B cell (primary cell): ENCODE measurements at regions not wholly inside any gene's neighbourhood (a gene's known extent, or its start where the extent isn't known, plus 50 kb on each side); places are given as distances from the start of the nearest gene placed in this dataset.

ENCODE experiments used
- ATAC-seq: fragments of 200-7000 bp; cut with Tn5 transposase; one replicate; pipeline ENCODE4 v1.10.0; 2021; ENCODE audit warnings: low read depth, mild to moderate bottlenecking, moderate number of reproducible peaks, moderate library complexity
- CTCF ChIA-PET: fragments of 350-600 bp; sonication (Branson Sonifier 250); formaldehyde crosslinking; loops from one replicate; lab custom pipeline; 2021; ENCODE audit warnings: antibody characterized with exemption, inconsistent platforms; lab: Charles Lee
- POLR2A ChIA-PET: fragments of 350-600 bp; sonication (Branson Sonifier 250); formaldehyde crosslinking; loops from one replicate; lab custom pipeline; 2021; ENCODE audit warnings: antibody characterized with exemption; lab: Charles Lee
- DNase-seq: peaks from one replicate; pipeline ENCODE4 v3.0.0; 2013
- H2AFZ ChIP-seq: 2 replicates; pipeline ENCODE4 v1.6.1; 2012; ENCODE audit warnings: mild to moderate bottlenecking, low read depth, low read length; ENCODE audit not compliant: insufficient read depth, poor library complexity, severe bottlenecking
- H3K27ac ChIP-seq, 2 donors: 1 replicate in 1 of 2; 2 replicates in 1 of 2; pipeline ENCODE4 v1.5.1; 2012 to 2013; ENCODE audit warnings: low read length in 2 of 2, mild to moderate bottlenecking in 2 of 2, moderate library complexity in 1 of 2
- H3K27me3 ChIP-seq, 4 experiments: fragments of 200-600 bp in 1 of 4; sonication (generic) in 1 of 4; replicated peaks in 1 of 4; 1 replicate in 2 of 4; 2 replicates in 2 of 4; pipeline versions ENCODE4 v1.6.1 to v1.7.0; 2013 to 2016; ENCODE audit warnings: low read length in 3 of 4, mild to moderate bottlenecking in 2 of 4, mixed read lengths in 1 of 4, moderate library complexity in 1 of 4; ENCODE audit not compliant: insufficient read depth in 4 of 4, control insufficient read depth in 3 of 4; ENCODE audit errors: control extremely low read depth in 1 of 4
- H3K36me3 ChIP-seq, 2 experiments: replicated peaks in 1 of 2; 1 replicate in 1 of 2; 2 replicates in 1 of 2; pipeline versions ENCODE4 v1.6.1 to v1.7.1; 2013; ENCODE audit warnings: low read length in 1 of 2; ENCODE audit not compliant: insufficient read depth in 2 of 2, control insufficient read depth in 1 of 2; ENCODE audit errors: control extremely low read depth in 1 of 2, extremely low read depth in 1 of 2
- H3K4me1 ChIP-seq, 2 donors: fragments of 200-600 bp in 1 of 2; sonication (generic) in 1 of 2; 1 replicate in 1 of 2; 2 replicates in 1 of 2; pipeline versions ENCODE4 v1.5.1 to v1.6.1; 2013 to 2017; ENCODE audit warnings: low read length in 2 of 2; ENCODE audit not compliant: control insufficient read depth in 2 of 2, insufficient read depth in 2 of 2
- H3K4me2 ChIP-seq: replicated peaks from 2 replicates; pipeline ENCODE3; 2012; ENCODE audit warnings: mild to moderate bottlenecking, low read depth, low read length; ENCODE audit not compliant: poor library complexity, severe bottlenecking
- H3K4me3 ChIP-seq, 5 experiments: fragments of 200-600 bp in 1 of 5; sonication (generic) in 1 of 5; 1 replicate in 3 of 5; 2 replicates in 2 of 5; pipeline versions ENCODE4 v1.5.1 to v1.7.0; 2011 to 2016; ENCODE audit warnings: low read length in 4 of 5, mild to moderate bottlenecking in 4 of 5, low read depth in 2 of 5, control low read depth in 1 of 5, moderate library complexity in 1 of 5; ENCODE audit not compliant: insufficient read depth in 1 of 5; ENCODE audit errors: control extremely low read depth in 1 of 5, extremely low read depth in 1 of 5
- H3K79me2 ChIP-seq: fragments of 200-600 bp; sonication (generic); one replicate; pipeline ENCODE4 v1.6.0; 2016; ENCODE audit warnings: low read length; ENCODE audit not compliant: control insufficient read depth, insufficient read depth
- H3K9ac ChIP-seq: fragments of 200-600 bp; sonication (generic); 2 replicates; pipeline ENCODE4 v1.6.1; 2017; ENCODE audit warnings: mild to moderate bottlenecking, low read length, moderate library complexity
- H3K9me3 ChIP-seq, 3 donors: one replicate each; pipeline versions ENCODE4 v1.6.1 to v1.7.1; 2013; ENCODE audit warnings: low read length in 2 of 3; ENCODE audit not compliant: control insufficient read depth in 2 of 3, insufficient read depth in 1 of 3; ENCODE audit errors: control extremely low read depth in 1 of 3
- H4K20me1 ChIP-seq: 2 replicates; pipeline ENCODE4 v1.6.0; 2012; ENCODE audit warnings: mild to moderate bottlenecking, low read length; ENCODE audit not compliant: insufficient read depth, control insufficient read depth, poor library complexity, severe bottlenecking
- H3K27ac Mint-ChIP-seq: one replicate; pipeline ENCODE4 v1.8.0; 2021; ENCODE audit warnings: mixed read lengths
- H3K27me3 Mint-ChIP-seq: one replicate; pipeline ENCODE4 v1.8.0; 2021; ENCODE audit warnings: mixed read lengths
- H3K4me1 Mint-ChIP-seq: one replicate; pipeline ENCODE4 v1.8.0; 2021; ENCODE audit warnings: mixed read lengths
- H3K4me3 Mint-ChIP-seq: one replicate; pipeline ENCODE4 v1.8.0; 2021; ENCODE audit warnings: mixed read lengths
- H3K9me3 Mint-ChIP-seq: one replicate; pipeline ENCODE4 v1.8.0; 2022; ENCODE audit warnings: mixed read lengths; ENCODE audit not compliant: insufficient read depth
- CTCF ChIP-seq: fragments of 200-600 bp; IDR thresholded peaks from one replicate; pipeline ENCODE4 v1.8.0; 2022; ENCODE audit warnings: antibody characterized with exemption, mild to moderate bottlenecking
- EZH2 ChIP-seq: IDR thresholded peaks from 2 replicates; pipeline ENCODE4 v1.6.1; 2012; ENCODE audit warnings: borderline replicate concordance, low read depth, mild to moderate bottlenecking, moderate library complexity, low read length; ENCODE audit not compliant: insufficient read depth, poor library complexity, severe bottlenecking
- WGBS: methylation state at CpG from one replicate; pipeline ENCODE4 v1.1.5; 2013; ENCODE audit warnings: missing lambda C conversion rate; ENCODE audit not compliant: insufficient coverage; 5-methylcytosine and 5-hydroxymethylcytosine counted together
- intact Hi-C: fragments of 100-400 bp; cut with micrococcal nuclease; formaldehyde crosslinking; loops from one replicate; pipeline ENCODE4 v1.10.0; 2022

- H3K4me1 Mint-ChIP-seq: no peaks in the 10 kb centered on the region
Measured at GRCh38 chr2:51579412-51579811, 547.5 kb upstream of the NRXN1 start.

GRCh38 chr2:51575181-51575580, 543.2 kb upstream of the NRXN1 start:
- no peaks in the 10 kb centered on the region for H3K4me1 ChIP-seq
- intact Hi-C loops: no loop called here
- ATAC-seq (no peak), DNase-seq (no peak)
- no peak overlapping the region for H2AFZ ChIP-seq
- ChIA-PET POLR2A (no interaction called here), CTCF (no interaction called here)
- no peaks in the 10 kb centered on the region for H3K27me3 Mint-ChIP-seq
- H3K36me3 ChIP-seq: no peaks in the 10 kb centered on the region
- no peaks in the 10 kb centered on the region for H3K79me2 ChIP-seq
- no peaks in the 10 kb centered on the region for H4K20me1 ChIP-seq
- H3K4me3 ChIP-seq: no peak overlapping the region
- no peaks in the 10 kb centered on the region for H3K27me3 ChIP-seq
- H3K27ac ChIP-seq: no peak overlapping the region
- WGBS: no CpG with 5 or more reads among the region's 1 CpG
- H3K4me2 ChIP-seq: no peak overlapping the region
- no peak overlapping the region for H3K27ac Mint-ChIP-seq
- TF ChIP-seq EZH2: no peak
- TF ChIP-seq CTCF: no peak
- no peak overlapping the region for H3K4me3 Mint-ChIP-seq
- H3K9me3 ChIP-seq: peaks cover 0 to 2% (median 0%) of the 10 kb centered on the region in 3 donors
- H3K9me3 Mint-ChIP-seq: peaks cover 3% of the 10 kb centered on the region
- no peaks in the 10 kb centered on the region for H3K4me1 Mint-ChIP-seq
- no peak overlapping the region for H3K9ac ChIP-seq

More at GRCh38 chr2:51579412-51579811, 547.5 kb upstream of the NRXN1 start:
- ChIA-PET POLR2A (no interaction called here), CTCF (no interaction called here)
- no peak for DNase-seq
- TF ChIP-seq CTCF (no peak), EZH2 (no peak)
- H3K4me2 ChIP-seq: no peak overlapping the region
- H3K36me3 ChIP-seq: no peaks in the 10 kb centered on the region
- no peaks in the 10 kb centered on the region for H3K27me3 ChIP-seq
- peaks cover 0 to 14% (median 0%) of the 10 kb centered on the region in 3 donors for H3K9me3 ChIP-seq
- Mint-ChIP-seq H3K27me3 (no peaks in the 10 kb centered on the region), H3K27ac (no peak overlapping the region), H3K4me3 (no peak overlapping the region), H3K9me3 (peaks cover 3% of the 10 kb centered on the region)
- no peaks in the 10 kb centered on the region for H3K79me2 ChIP-seq
- ATAC-seq: no peak
- no peak overlapping the region for H3K27ac ChIP-seq
- intact Hi-C loops: no loop called here
- no CpG with 5 or more reads among the region's 1 CpG for WGBS
- no peaks in the 10 kb centered on the region for H4K20me1 ChIP-seq
- H2AFZ ChIP-seq: no peak overlapping the region
- no peak overlapping the region for H3K9ac ChIP-seq
- H3K4me3 ChIP-seq: no peak overlapping the region
- no peaks in the 10 kb centered on the region for H3K4me1 ChIP-seq
